Suprapubic skin (tissue), 4 donors: ENCODE measurements at regions not wholly inside any gene's neighbourhood (a gene's known extent, or its start where the extent isn't known, plus 50 kb on each side); places are given as distances from the start of the nearest gene placed in this dataset.

Experiments used
- CTCF ChIP-seq, 2 donors: fragments of 200-600 bp in 1 of 2; fragments of 450-650 bp in 1 of 2; sonication (generic) in 1 of 2; IDR thresholded peaks; one replicate each; pipeline ENCODE4 v1.5.1; 2016 to 2019; ENCODE audit warnings: antibody characterized with exemption in 2 of 2, mild to moderate bottlenecking in 1 of 2, moderate library complexity in 1 of 2
- EP300 ChIP-seq: sonication (generic); formaldehyde crosslinking; IDR thresholded peaks from one replicate; pipeline ENCODE4 v1.6.1; 2017; ENCODE audit warnings: antibody characterized with exemption
- POLR2A ChIP-seq, 2 donors: fragments of 450-650 bp; IDR thresholded peaks; one replicate each; pipeline ENCODE4 v1.6.1; 2017; ENCODE audit warnings: antibody characterized with exemption in 2 of 2, mild to moderate bottlenecking in 2 of 2, moderate library complexity in 2 of 2
- POLR2AphosphoS5 ChIP-seq, 3 donors: sonication (generic); formaldehyde crosslinking; IDR thresholded peaks; one replicate each; pipeline ENCODE4 v1.6.1; 2017; ENCODE audit warnings: antibody characterized with exemption in 3 of 3

DNA sequence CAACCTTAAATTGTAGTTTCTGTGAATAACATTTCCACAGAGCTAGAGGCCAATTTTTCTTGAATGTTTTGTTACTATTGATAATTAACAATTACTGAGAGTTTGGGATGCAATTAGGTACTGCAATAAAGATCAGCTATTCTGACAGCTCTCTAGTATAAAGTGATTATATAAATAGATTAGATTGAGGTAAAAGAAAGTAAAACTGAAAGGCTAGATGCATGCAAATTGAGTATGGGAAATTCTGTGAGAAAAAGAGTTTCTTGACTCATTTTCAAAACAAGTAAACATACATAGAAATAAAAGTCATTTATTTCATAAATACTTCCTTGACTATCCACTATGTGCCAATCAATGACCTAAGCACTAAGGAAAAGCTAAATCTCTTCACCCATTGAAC lies 1087.5 kb upstream of the ATXN8OS start:
- TF ChIP-seq CTCF (IDR thresholded peaks at IDR 0.05) (no peak), POLR2A (IDR thresholded peaks at IDR 0.05) (no peak), POLR2AphosphoS5 (IDR thresholded peaks at IDR 0.05) (no peak), EP300 (no peak)
